ENCODE measurements at regions not wholly inside any gene's neighbourhood (a gene's known extent, or its start where the extent isn't known, plus 50 kb on each side); places are given as distances from the start of the nearest gene placed in this dataset.
"Not testable (repeated sequence)": the region's sequence is repeated elsewhere in the genome, so short reads cannot be mapped to it uniquely, and the experiment has no call there.

DNA sequence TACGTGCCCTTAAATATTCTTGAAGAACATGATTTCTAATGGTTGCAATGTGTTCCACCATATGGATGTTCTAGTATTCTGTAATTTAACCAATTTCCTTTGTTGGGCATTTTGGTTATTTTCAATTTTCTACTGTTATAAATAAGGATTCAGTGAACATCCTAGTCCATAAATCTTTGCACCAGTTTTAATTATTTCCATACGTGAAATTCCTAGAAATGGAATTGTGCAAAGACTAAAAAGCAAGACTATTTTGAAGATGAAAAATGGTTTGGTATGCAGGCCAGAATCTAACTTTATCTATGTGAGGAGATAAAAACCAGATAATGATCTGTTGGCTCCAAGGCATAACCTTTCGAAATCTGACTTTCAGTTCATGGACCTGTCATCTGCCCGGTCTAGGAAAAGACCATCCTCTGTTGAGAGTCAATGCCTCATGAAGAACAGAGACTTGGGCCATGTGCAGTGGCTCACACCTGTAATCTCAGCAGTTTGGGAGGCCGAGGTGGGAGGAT lies 633.2 kb upstream of the NRP1 start:
- Histone ChIP-seq H3K36me3 (ENCODE audit: control insufficient read depth in 1 of 2, insufficient read depth in 2 of 2, low read length in 2 of 2) (no peaks in the 10 kb centered on the region), H3K4me1 (ENCODE audit: control insufficient read depth in 1 of 2, insufficient read depth in 2 of 2, low read length in 2 of 2) (no peaks in the 10 kb centered on the region), H3K9me3 (ENCODE audit: control insufficient read depth in 1 of 2, low read length in 2 of 2) (peaks cover 0 to 2% of the 10 kb centered on the region in 2 donors), H3K27me3 (ENCODE audit: control insufficient read depth in 1 of 2, insufficient read depth in 2 of 2, low read length in 2 of 2) (no peaks in the 10 kb centered on the region), H3K27ac (ENCODE audit: low read depth, low read length) (no peak overlapping the region), H3K4me3 (ENCODE audit: low read depth in 1 of 2, low read length in 2 of 2) (no peak overlapping the region), H3K9ac (ENCODE audit: low read depth in 1 of 2, low read length in 2 of 2) (no peak overlapping the region)

DNA sequence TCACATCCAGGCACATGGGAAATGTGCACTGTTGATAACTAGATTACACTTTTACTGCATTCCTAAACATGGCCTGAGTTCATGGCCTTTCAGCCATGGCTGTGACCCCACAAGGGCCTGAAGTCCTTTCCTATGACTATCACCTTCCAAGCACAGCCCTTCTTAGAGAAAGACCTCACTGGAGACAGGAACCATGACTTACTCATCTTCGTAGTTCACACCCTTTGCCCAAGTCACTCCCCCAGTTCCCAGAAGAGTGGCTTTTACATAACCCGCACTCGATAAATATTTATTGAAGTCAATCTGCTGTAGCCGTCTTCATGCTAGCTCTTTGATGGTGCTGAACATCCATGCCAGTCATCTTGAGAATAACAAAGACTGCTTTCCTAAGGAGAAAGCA lies 632.5 kb upstream of the NRP1 start:
- no peak overlapping the region for H3K4me3 ChIP-seq (ENCODE audit: low read depth in 1 of 2, low read length in 2 of 2)
- H3K27me3 ChIP-seq (ENCODE audit: control insufficient read depth in 1 of 2, insufficient read depth in 2 of 2, low read length in 2 of 2), result no peaks in the 10 kb centered on the region
- no peak overlapping the region for H3K27ac ChIP-seq (ENCODE audit: low read depth, low read length)
- no peaks in the 10 kb centered on the region for H3K36me3 ChIP-seq (ENCODE audit: control insufficient read depth in 1 of 2, insufficient read depth in 2 of 2, low read length in 2 of 2)
- no peaks in the 10 kb centered on the region for H3K4me1 ChIP-seq (ENCODE audit: control insufficient read depth in 1 of 2, insufficient read depth in 2 of 2, low read length in 2 of 2)
- no peak overlapping the region for H3K9ac ChIP-seq (ENCODE audit: low read depth in 1 of 2, low read length in 2 of 2)
- peaks cover 0 to 2% of the 10 kb centered on the region in 2 donors for H3K9me3 ChIP-seq (ENCODE audit: control insufficient read depth in 1 of 2, low read length in 2 of 2)

DNA sequence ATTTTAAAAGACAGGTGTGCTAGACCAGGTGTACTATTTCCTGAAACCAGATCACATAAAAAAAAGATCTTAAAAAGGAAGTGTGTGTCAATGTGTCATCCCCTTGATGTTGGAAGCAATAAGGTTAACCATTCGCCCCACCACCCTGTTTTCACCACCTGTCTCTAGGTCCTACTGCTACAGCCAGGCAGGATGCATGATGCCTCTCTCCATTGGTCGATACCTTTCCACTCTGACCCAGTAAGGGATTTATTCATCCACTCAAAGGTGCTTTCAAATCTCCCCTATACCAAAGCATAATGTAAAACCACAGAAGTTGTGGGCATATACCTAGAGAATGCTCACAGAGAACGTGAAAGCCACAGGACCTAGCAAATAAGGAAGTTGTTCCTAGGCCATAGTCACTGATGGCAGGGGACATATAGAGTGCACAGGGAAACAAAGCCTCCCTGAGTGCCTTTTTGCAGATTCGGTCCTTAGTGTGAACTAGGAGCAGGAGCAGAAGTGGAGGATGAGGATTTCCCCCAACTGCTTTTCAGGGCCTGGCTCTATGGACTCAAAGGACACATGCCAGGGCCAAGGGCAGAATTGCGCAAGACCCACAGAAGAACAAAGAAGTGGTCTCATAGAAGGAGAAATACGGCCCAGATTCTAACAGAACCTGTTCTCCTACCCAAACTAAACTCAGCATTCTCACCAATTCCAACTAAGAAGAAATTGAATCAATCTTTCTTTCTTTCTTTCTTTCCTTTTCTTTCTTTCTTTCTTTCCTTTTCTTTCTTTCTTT lies 631.5 kb upstream of the NRP1 start:
- Histone ChIP-seq H3K27me3 (ENCODE audit: control insufficient read depth in 1 of 2, insufficient read depth in 2 of 2, low read length in 2 of 2) (no peaks in the 10 kb centered on the region), H3K36me3 (ENCODE audit: control insufficient read depth in 1 of 2, insufficient read depth in 2 of 2, low read length in 2 of 2) (no peaks in the 10 kb centered on the region), H3K27ac (ENCODE audit: low read depth, low read length) (no peak overlapping the region), H3K9ac (ENCODE audit: low read depth in 1 of 2, low read length in 2 of 2) (no peak overlapping the region), H3K4me1 (ENCODE audit: control insufficient read depth in 1 of 2, insufficient read depth in 2 of 2, low read length in 2 of 2) (no peaks in the 10 kb centered on the region), H3K4me3 (ENCODE audit: low read depth in 1 of 2, low read length in 2 of 2) (no peak overlapping the region), H3K9me3 (ENCODE audit: control insufficient read depth in 1 of 2, low read length in 2 of 2) (peaks cover 0 to 2% of the 10 kb centered on the region in 2 donors)

GRCh38 chr10:33963729-33964128 lies 629.3 kb upstream of the NRP1 start:
- Histone ChIP-seq H3K27me3 (ENCODE audit: control insufficient read depth in 1 of 2, insufficient read depth in 2 of 2, low read length in 2 of 2) (no peaks in the 10 kb centered on the region), H3K9me3 (ENCODE audit: control insufficient read depth in 1 of 2, low read length in 2 of 2) (no peaks in the 10 kb centered on the region), H3K4me3 (ENCODE audit: low read depth in 1 of 2, low read length in 2 of 2) (no peak overlapping the region), H3K36me3 (ENCODE audit: control insufficient read depth in 1 of 2, insufficient read depth in 2 of 2, low read length in 2 of 2) (no peaks in the 10 kb centered on the region), H3K27ac (ENCODE audit: low read depth, low read length) (no peak overlapping the region), H3K4me1 (ENCODE audit: control insufficient read depth in 1 of 2, insufficient read depth in 2 of 2, low read length in 2 of 2) (no peaks in the 10 kb centered on the region), H3K9ac (ENCODE audit: low read depth in 1 of 2, low read length in 2 of 2) (no peak overlapping the region)

GRCh38 chr10:33956322-33956721 lies 621.9 kb upstream of the NRP1 start:
- not testable (repeated sequence) for H3K27ac ChIP-seq (ENCODE audit: low read depth, low read length); H3K4me3 ChIP-seq (ENCODE audit: low read depth in 1 of 2, low read length in 2 of 2); H3K9ac ChIP-seq (ENCODE audit: low read depth in 1 of 2, low read length in 2 of 2); H3K4me1 ChIP-seq (ENCODE audit: control insufficient read depth in 1 of 2, insufficient read depth in 2 of 2, low read length in 2 of 2); H3K36me3 ChIP-seq (ENCODE audit: control insufficient read depth in 1 of 2, insufficient read depth in 2 of 2, low read length in 2 of 2); H3K9me3 ChIP-seq (ENCODE audit: control insufficient read depth in 1 of 2, low read length in 2 of 2); H3K27me3 ChIP-seq (ENCODE audit: control insufficient read depth in 1 of 2, insufficient read depth in 2 of 2, low read length in 2 of 2)

DNA sequence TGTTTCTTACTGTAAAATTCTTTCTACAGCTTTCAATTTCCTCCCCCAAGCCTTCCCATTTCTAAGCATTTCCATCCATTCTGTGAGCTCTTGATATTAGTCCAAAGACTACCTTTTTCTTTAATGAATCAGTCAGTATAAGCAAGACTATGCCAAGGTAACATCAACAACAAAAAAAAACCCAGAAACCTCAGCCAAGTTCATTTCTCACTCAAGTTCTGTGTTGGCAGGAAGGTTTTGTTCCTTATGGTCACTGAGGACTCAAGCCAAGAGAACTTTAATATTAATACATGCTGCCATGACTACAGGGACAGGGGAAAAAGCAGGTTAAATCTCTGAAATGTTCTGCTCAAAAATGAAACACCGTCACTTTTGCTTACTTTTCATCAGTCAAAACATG lies 621.2 kb upstream of the NRP1 start:
- H3K9ac ChIP-seq (ENCODE audit: low read depth in 1 of 2, low read length in 2 of 2), result no peak overlapping the region
- no peaks in the 10 kb centered on the region for H3K9me3 ChIP-seq (ENCODE audit: control insufficient read depth in 1 of 2, low read length in 2 of 2)
- no peaks in the 10 kb centered on the region for H3K27me3 ChIP-seq (ENCODE audit: control insufficient read depth in 1 of 2, insufficient read depth in 2 of 2, low read length in 2 of 2)
- H3K4me1 ChIP-seq (ENCODE audit: control insufficient read depth in 1 of 2, insufficient read depth in 2 of 2, low read length in 2 of 2), result no peaks in the 10 kb centered on the region
- H3K27ac ChIP-seq (ENCODE audit: low read depth, low read length), result no peak overlapping the region
- no peaks in the 10 kb centered on the region for H3K36me3 ChIP-seq (ENCODE audit: control insufficient read depth in 1 of 2, insufficient read depth in 2 of 2, low read length in 2 of 2)
- H3K4me3 ChIP-seq (ENCODE audit: low read depth in 1 of 2, low read length in 2 of 2), result no peak overlapping the region

GRCh38 chr10:33952692-33953360 lies 618.4 kb upstream of the NRP1 start:
- H3K9me3 ChIP-seq (ENCODE audit: control insufficient read depth in 1 of 2, low read length in 2 of 2), result no peaks in the 10 kb centered on the region
- H3K4me1 ChIP-seq (ENCODE audit: control insufficient read depth in 1 of 2, insufficient read depth in 2 of 2, low read length in 2 of 2), result no peaks in the 10 kb centered on the region
- H3K27ac ChIP-seq (ENCODE audit: low read depth, low read length), result no peak overlapping the region
- no peaks in the 10 kb centered on the region for H3K36me3 ChIP-seq (ENCODE audit: control insufficient read depth in 1 of 2, insufficient read depth in 2 of 2, low read length in 2 of 2)
- no peak overlapping the region for H3K4me3 ChIP-seq (ENCODE audit: low read depth in 1 of 2, low read length in 2 of 2)
- no peaks in the 10 kb centered on the region for H3K27me3 ChIP-seq (ENCODE audit: control insufficient read depth in 1 of 2, insufficient read depth in 2 of 2, low read length in 2 of 2)
- H3K9ac ChIP-seq (ENCODE audit: low read depth in 1 of 2, low read length in 2 of 2), result no peak overlapping the region

GRCh38 chr10:33950206-33950605 lies 615.7 kb upstream of the NRP1 start:
- Histone ChIP-seq H3K9me3 (ENCODE audit: control insufficient read depth in 1 of 2, low read length in 2 of 2) (no peaks in the 10 kb centered on the region), H3K36me3 (ENCODE audit: control insufficient read depth in 1 of 2, insufficient read depth in 2 of 2, low read length in 2 of 2) (no peaks in the 10 kb centered on the region), H3K4me1 (ENCODE audit: control insufficient read depth in 1 of 2, insufficient read depth in 2 of 2, low read length in 2 of 2) (no peaks in the 10 kb centered on the region), H3K27me3 (ENCODE audit: control insufficient read depth in 1 of 2, insufficient read depth in 2 of 2, low read length in 2 of 2) (no peaks in the 10 kb centered on the region), H3K27ac (ENCODE audit: low read depth, low read length) (no peak overlapping the region), H3K9ac (ENCODE audit: low read depth in 1 of 2, low read length in 2 of 2) (no peak overlapping the region), H3K4me3 (ENCODE audit: low read depth in 1 of 2, low read length in 2 of 2) (no peak overlapping the region)

- H3K27ac ChIP-seq (ENCODE audit: low read depth, low read length), result no peak overlapping the region
- no peak overlapping the region for H3K9ac ChIP-seq (ENCODE audit: low read depth in 1 of 2, low read length in 2 of 2)
- H3K4me1 ChIP-seq (ENCODE audit: control insufficient read depth in 1 of 2, insufficient read depth in 2 of 2, low read length in 2 of 2), result no peaks in the 10 kb centered on the region
- H3K4me3 ChIP-seq (ENCODE audit: low read depth in 1 of 2, low read length in 2 of 2), result no peak overlapping the region
- H3K36me3 ChIP-seq (ENCODE audit: control insufficient read depth in 1 of 2, insufficient read depth in 2 of 2, low read length in 2 of 2), result no peaks in the 10 kb centered on the region
- H3K27me3 ChIP-seq (ENCODE audit: control insufficient read depth in 1 of 2, insufficient read depth in 2 of 2, low read length in 2 of 2), result no peaks in the 10 kb centered on the region
- H3K9me3 ChIP-seq (ENCODE audit: control insufficient read depth in 1 of 2, low read length in 2 of 2), result no peaks in the 10 kb centered on the region
Observed at GRCh38 chr10:33947544-33947943, 613.1 kb upstream of the NRP1 start.

DNA sequence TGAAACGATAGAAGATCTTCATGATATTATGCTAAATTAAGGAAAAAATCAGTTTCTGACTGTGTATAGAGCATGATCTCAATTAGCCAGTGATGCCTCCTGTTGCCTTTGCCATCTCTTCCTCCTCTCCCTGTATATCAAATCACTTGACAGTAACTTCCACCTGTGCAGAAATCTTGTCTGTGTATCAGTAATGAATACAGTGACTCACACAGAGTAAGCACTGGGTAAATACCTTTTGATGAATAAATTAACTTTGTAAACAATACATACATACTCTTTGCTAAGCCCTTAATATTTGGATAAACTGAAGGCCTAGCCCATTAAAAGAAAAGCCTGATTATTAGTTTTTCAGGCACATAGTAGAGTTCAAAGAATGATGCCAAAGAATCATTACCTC lies 610.6 kb upstream of the NRP1 start:
- no peaks in the 10 kb centered on the region for H3K36me3 ChIP-seq (ENCODE audit: control insufficient read depth in 1 of 2, insufficient read depth in 2 of 2, low read length in 2 of 2)
- H3K4me1 ChIP-seq (ENCODE audit: control insufficient read depth in 1 of 2, insufficient read depth in 2 of 2, low read length in 2 of 2), result no peaks in the 10 kb centered on the region
- H3K4me3 ChIP-seq (ENCODE audit: low read depth in 1 of 2, low read length in 2 of 2), result no peak overlapping the region
- H3K27ac ChIP-seq (ENCODE audit: low read depth, low read length), result no peak overlapping the region
- no peaks in the 10 kb centered on the region for H3K27me3 ChIP-seq (ENCODE audit: control insufficient read depth in 1 of 2, insufficient read depth in 2 of 2, low read length in 2 of 2)
- no peaks in the 10 kb centered on the region for H3K9me3 ChIP-seq (ENCODE audit: control insufficient read depth in 1 of 2, low read length in 2 of 2)
- no peak overlapping the region for H3K9ac ChIP-seq (ENCODE audit: low read depth in 1 of 2, low read length in 2 of 2)

Data from duodenal mucosa (tissue), 2 donors.